ENCODE measurements at regions not wholly inside any gene's neighbourhood (a gene's known extent, or its start where the extent isn't known, plus 50 kb on each side); places are given as distances from the start of the nearest gene placed in this dataset.

DNA sequence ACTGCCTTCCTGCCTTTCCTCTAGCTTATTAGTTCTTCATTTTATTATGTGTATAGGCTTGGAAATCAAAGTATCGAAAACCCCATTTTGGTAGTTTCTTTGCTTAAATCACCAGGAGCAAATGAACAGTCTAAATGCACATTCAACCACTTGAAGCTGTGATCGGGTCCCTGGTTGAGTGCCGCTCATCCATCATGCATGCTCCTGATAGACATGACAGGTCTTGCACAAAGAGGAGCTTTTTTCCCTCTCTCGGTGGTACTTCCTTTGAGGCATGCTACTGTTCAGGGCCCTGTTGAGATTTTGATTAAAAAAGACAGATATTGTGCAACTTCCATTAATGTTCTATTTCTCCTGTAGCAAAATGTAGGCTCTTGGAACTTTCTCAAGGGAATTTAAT lies 185.8 kb downstream of the OLFM4 start:
- H2BK5ac ChIP-seq (ENCODE audit: insufficient read length, low read length) = no peak overlapping the region
- H2BK12ac ChIP-seq (ENCODE audit: insufficient read length, low read depth, low read length) = no peak overlapping the region
- no peak overlapping the region for H3K23ac ChIP-seq (ENCODE audit: insufficient read length, low read depth, low read length)
- H3K9me3 ChIP-seq (ENCODE audit: control insufficient read depth, low read depth, low read length) = no peaks in the 10 kb centered on the region
- no peak overlapping the region for H2AK5ac ChIP-seq (ENCODE audit: insufficient read length, low read length)
- no peaks in the 10 kb centered on the region for H3K4me1 ChIP-seq (ENCODE audit: insufficient read depth, low read length)
- TF ChIP-seq, protein P1, sequence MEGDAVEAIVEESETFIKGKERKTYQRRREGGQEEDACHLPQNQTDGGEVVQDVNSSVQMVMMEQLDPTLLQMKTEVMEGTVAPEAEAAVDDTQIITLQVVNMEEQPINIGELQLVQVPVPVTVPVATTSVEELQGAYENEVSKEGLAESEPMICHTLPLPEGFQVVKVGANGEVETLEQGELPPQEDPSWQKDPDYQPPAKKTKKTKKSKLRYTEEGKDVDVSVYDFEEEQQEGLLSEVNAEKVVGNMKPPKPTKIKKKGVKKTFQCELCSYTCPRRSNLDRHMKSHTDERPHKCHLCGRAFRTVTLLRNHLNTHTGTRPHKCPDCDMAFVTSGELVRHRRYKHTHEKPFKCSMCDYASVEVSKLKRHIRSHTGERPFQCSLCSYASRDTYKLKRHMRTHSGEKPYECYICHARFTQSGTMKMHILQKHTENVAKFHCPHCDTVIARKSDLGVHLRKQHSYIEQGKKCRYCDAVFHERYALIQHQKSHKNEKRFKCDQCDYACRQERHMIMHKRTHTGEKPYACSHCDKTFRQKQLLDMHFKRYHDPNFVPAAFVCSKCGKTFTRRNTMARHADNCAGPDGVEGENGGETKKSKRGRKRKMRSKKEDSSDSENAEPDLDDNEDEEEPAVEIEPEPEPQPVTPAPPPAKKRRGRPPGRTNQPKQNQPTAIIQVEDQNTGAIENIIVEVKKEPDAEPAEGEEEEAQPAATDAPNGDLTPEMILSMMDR (conservative IDR thresholded peaks at IDR 0.05) = no peak
- no peak overlapping the region for H2AFZ ChIP-seq (ENCODE audit: low read length)
- H3K18ac ChIP-seq (ENCODE audit: insufficient read length, low read depth, low read length) = no peak overlapping the region
- H4K91ac ChIP-seq (ENCODE audit: insufficient read length, low read depth, low read length) = no peak overlapping the region
- no peak overlapping the region for H2BK120ac ChIP-seq (ENCODE audit: low read depth, low read length, poor library complexity, severe bottlenecking)
- H2BK15ac ChIP-seq (ENCODE audit: low read depth, low read length) = no peak overlapping the region
- H3K4me1 Mint-ChIP-seq = no peaks in the 10 kb centered on the region
- H3K27ac Mint-ChIP-seq = no peak overlapping the region
- no peak overlapping the region for H3K9ac ChIP-seq (ENCODE audit: extremely low read depth, insufficient read length, low read length)
- H3K14ac ChIP-seq (ENCODE audit: insufficient read depth, low read length) = no peak overlapping the region
- no peaks in the 10 kb centered on the region for H3K36me3 Mint-ChIP-seq (ENCODE audit: insufficient read depth in 1 of 3, low read depth in 3 of 3)
- no peak overlapping the region for H4K5ac ChIP-seq (ENCODE audit: insufficient read length, low read depth, low read length)
- no peaks in the 10 kb centered on the region for H3K27me3 ChIP-seq (ENCODE audit: insufficient read depth, low read length)
- no peaks in the 10 kb centered on the region for H3K9me3 Mint-ChIP-seq
- H2BK20ac ChIP-seq (ENCODE audit: low read depth, low read length, poor library complexity, severe bottlenecking) = no peak overlapping the region
- H4K20me1 ChIP-seq (ENCODE audit: control insufficient read depth, insufficient read depth, insufficient read length) = no peaks in the 10 kb centered on the region
- no peaks in the 10 kb centered on the region for H3K79me2 ChIP-seq (ENCODE audit: insufficient read depth, low read length)
- no peak overlapping the region for H3K56ac ChIP-seq (ENCODE audit: insufficient read length, low read depth, low read length)
- H3K27ac ChIP-seq (ENCODE audit: insufficient read length, low read depth, low read length) = no peak overlapping the region
- no peak overlapping the region for H3T11ph ChIP-seq (ENCODE audit: low read length)
- H3K27me3 Mint-ChIP-seq (ENCODE audit: low read depth) = peaks cover 3% of the 10 kb centered on the region; the same call in 1 of the 2 replicates
- H3K4ac ChIP-seq (ENCODE audit: low read depth, low read length) = no peak overlapping the region
- H3K4me2 ChIP-seq (ENCODE audit: insufficient read depth, insufficient read length, low read length) = no peak overlapping the region
- H3K23me2 ChIP-seq (ENCODE audit: insufficient read length, low read depth, low read length, poor library complexity, severe bottlenecking) = no peaks in the 10 kb centered on the region
- H3K4me3 Mint-ChIP-seq = no peak overlapping the region
- H3K79me1 ChIP-seq (ENCODE audit: insufficient read depth, low read depth, low read length, poor library complexity, severe bottlenecking) = no peaks in the 10 kb centered on the region
- no CpG with 5 or more reads among the region's 4 CpGs for WGBS (ENCODE audit: extremely low coverage, insufficient read length, low lambda C conversion rate)
- DNase-seq = no peak
- H4K8ac ChIP-seq (replicated peaks; ENCODE audit: insufficient read length, low read depth, low read length) = no peak overlapping the region

All from H9 (cell line).